SK-N-SH (cell line): ENCODE measurements at regions not wholly inside any gene's neighbourhood (a gene's known extent, or its start where the extent isn't known, plus 50 kb on each side); places are given as distances from the start of the nearest gene placed in this dataset.

Experiments used
- CTCF ChIA-PET: fragments of 300-600, 350-600 bp; formaldehyde crosslinking; extraction: SDS; loops from one replicate; lab custom pipeline; 2021; lab: Yijun Ruan, JAX
- POLR2A ChIA-PET: fragments of 350-600 bp; sonication (Branson Sonifier 250); formaldehyde crosslinking; extraction: SDS; loops from one replicate; lab custom pipeline; 2020; ENCODE audit warnings: antibody characterized with exemption, inconsistent platforms; lab: Yijun Ruan, JAX
- DNase-seq: peaks from one replicate; pipeline ENCODE4 v3.0.0; 2012
- H2AFZ ChIP-seq: fragments of 200-600 bp; sonication (generic); 2 replicates; pipeline ENCODE4 v1.8.1; 2016; ENCODE audit warnings: antibody characterized with exemption, mild to moderate bottlenecking, low read depth
- H3F3A ChIP-seq: fragments of 200-600 bp; sonication (generic); replicated peaks from 2 replicates; pipeline ENCODE3; 2016; ENCODE audit warnings: antibody characterized with exemption, mild to moderate bottlenecking; ENCODE audit not compliant: insufficient read depth
- H3K27ac ChIP-seq, 2 experiments: fragments of 200-500 bp in 1 of 2; fragments of 200-600 bp in 1 of 2; sonication (Bioruptor generic) in 1 of 2; sonication (generic), shearing (Covaris generic) in 1 of 2; 2 replicates each; pipeline versions ENCODE4 v1.5.1 to v1.6.1; 2014 to 2016; ENCODE audit warnings: low read depth in 2 of 2, inconsistent platforms in 1 of 2, low read length in 1 of 2, mild to moderate bottlenecking in 1 of 2, mixed read lengths in 1 of 2
- H3K27me3 ChIP-seq: fragments of 200-600 bp; sonication (generic), shearing (Covaris generic); 2 replicates; pipeline ENCODE4 v1.6.1; 2016; ENCODE audit warnings: mixed run types; ENCODE audit not compliant: insufficient read depth
- H3K36me3 ChIP-seq, 2 experiments: fragments of 200-500 bp in 1 of 2; fragments of 200-600 bp in 1 of 2; sonication (Bioruptor generic) in 1 of 2; sonication (generic) in 1 of 2; replicated peaks in 1 of 2; 2 replicates each; pipeline versions ENCODE3 to v1.5.1; 2014 to 2016; ENCODE audit warnings: low read length in 1 of 2, mild to moderate bottlenecking in 1 of 2; ENCODE audit not compliant: insufficient read depth in 2 of 2, control insufficient read depth in 1 of 2
- H3K4me1 ChIP-seq, 2 experiments: fragments of 200-500 bp in 1 of 2; fragments of 200-600 bp in 1 of 2; sonication (Bioruptor generic) in 1 of 2; sonication (generic), shearing (Covaris generic) in 1 of 2; 2 replicates each; pipeline versions ENCODE4 v1.5.1 to v1.6.1; 2014 to 2016; ENCODE audit warnings: low read depth in 1 of 2, low read length in 1 of 2, mixed run types in 1 of 2; ENCODE audit not compliant: insufficient read depth in 2 of 2, control insufficient read depth in 1 of 2
- H3K4me2 ChIP-seq: fragments of 200-600 bp; sonication (generic), shearing (Covaris generic); 2 replicates; pipeline ENCODE4 v1.6.1; 2017; ENCODE audit warnings: mixed run types
- H3K4me3 ChIP-seq, 2 experiments: fragments of 200-500 bp in 1 of 2; fragments of 200-600 bp in 1 of 2; sonication (Bioruptor generic) in 1 of 2; sonication (generic), shearing (Covaris generic) in 1 of 2; 2 replicates each; pipeline versions ENCODE4 v1.5.1 to v1.8.1; 2014 to 2016; ENCODE audit warnings: low read depth in 2 of 2, inconsistent platforms in 1 of 2, low read length in 1 of 2, mild to moderate bottlenecking in 1 of 2, mixed read lengths in 1 of 2, moderate library complexity in 1 of 2
- H3K79me2 ChIP-seq: fragments of 200-600 bp; sonication (generic); 2 replicates; pipeline ENCODE4 v1.8.1; 2017; ENCODE audit warnings: mild to moderate bottlenecking; ENCODE audit not compliant: insufficient read depth
- H3K9ac ChIP-seq: fragments of 200-600 bp; sonication (generic); 2 replicates; pipeline ENCODE4 v1.6.1; 2017; ENCODE audit warnings: mixed run types
- H3K9me2 ChIP-seq: fragments of 200-600 bp; sonication (generic); 2 replicates; pipeline ENCODE4 v1.6.1; 2017; ENCODE audit warnings: mixed run types
- H3K9me3 ChIP-seq: fragments of 200-600 bp; sonication (generic); 2 replicates; pipeline ENCODE4 v1.6.1; 2017; ENCODE audit warnings: mixed run types, mild to moderate bottlenecking, moderate library complexity
- H4K20me1 ChIP-seq: fragments of 200-600 bp; sonication (generic); 2 replicates; pipeline ENCODE4 v1.6.1; 2017; ENCODE audit warnings: mild to moderate bottlenecking, mixed run types; ENCODE audit not compliant: insufficient read depth
- ELF1 ChIP-seq: IDR thresholded peaks from 2 replicates; pipeline ENCODE4 v1.4.0; 2012
- EP300 ChIP-seq, 2 experiments: IDR thresholded peaks; 2 replicates each; pipeline versions ENCODE4 v1.4.0 to v1.6.1; 2012; ENCODE audit warnings: borderline replicate concordance in 1 of 2, low read depth in 1 of 2, low read length in 1 of 2
- EZH2phosphoT487 ChIP-seq: fragments of 200-600 bp; sonication (generic); IDR thresholded peaks from 2 replicates; pipeline ENCODE4 v1.6.1; 2017; ENCODE audit warnings: low read depth, mixed run types, mild to moderate bottlenecking, antibody characterized with exemption, moderate library complexity, borderline replicate concordance
- GABPA ChIP-seq: IDR thresholded peaks from 2 replicates; pipeline ENCODE4 v1.4.0; 2012; ENCODE audit warnings: low read depth, mild to moderate bottlenecking
- MXI1 ChIP-seq: IDR thresholded peaks from 2 replicates; pipeline ENCODE4 v1.6.1; 2012; ENCODE audit warnings: mild to moderate bottlenecking, low read depth, low read length, improper control_type of control experiment
- TEAD4 ChIP-seq: IDR thresholded peaks from 2 replicates; pipeline ENCODE4 v1.4.0; 2012; ENCODE audit warnings: mild to moderate bottlenecking, borderline replicate concordance; ENCODE audit not compliant: insufficient read depth
- WGBS: methylation state at CpG from one replicate; pipeline ENCODE4 v1.1.6; 2017; ENCODE audit warnings: low lambda C conversion rate; 5-methylcytosine and 5-hydroxymethylcytosine counted together
- TF ChIP-seq, protein P1 (sequence below): IDR thresholded peaks from 2 replicates; pipeline ENCODE4 v1.4.0; 2012; ENCODE audit warnings: low read depth, borderline replicate concordance
- TF ChIP-seq, protein P2 (sequence below): fragments of 200-600 bp; sonication (generic); IDR thresholded peaks from 2 replicates; pipeline ENCODE4 v1.6.1; 2017; ENCODE audit warnings: antibody characterized with exemption, mild to moderate bottlenecking, moderate library complexity
- TF ChIP-seq, protein P3 (sequence below): fragments of 150-350 bp; IDR thresholded peaks from 2 replicates; pipeline ENCODE4 v1.6.1; 2017; ENCODE audit warnings: antibody characterized with exemption, low read length, low read depth, borderline replicate concordance

DNA sequence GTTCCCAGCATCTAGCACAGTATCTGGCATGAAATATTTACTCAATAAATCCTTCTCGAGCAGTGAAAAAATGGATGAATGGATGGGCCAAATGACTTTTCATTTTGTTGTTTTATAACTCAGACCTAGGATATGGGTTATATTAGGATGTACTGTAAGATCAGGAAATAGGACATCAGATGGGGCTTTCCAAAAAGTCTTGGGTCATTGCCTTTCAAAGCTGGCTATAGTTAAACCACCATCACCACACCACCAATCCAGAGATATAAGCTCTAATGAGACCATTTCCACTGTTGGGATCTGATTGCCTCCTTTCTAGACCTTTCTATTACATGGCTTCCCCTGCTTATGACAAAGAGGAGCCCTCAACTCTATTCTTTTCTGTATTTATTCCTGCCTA lies 525.0 kb upstream of the TCF4 start:
- Histone ChIP-seq H2AFZ (no peak overlapping the region), H3K4me2 (no peak overlapping the region), H3K9me2 (no peaks in the 10 kb centered on the region), H3K9ac (no peak overlapping the region), H3K4me3 (no peak overlapping the region), H3K9me3 (no peaks in the 10 kb centered on the region), H3F3A (no peaks in the 10 kb centered on the region), H3K36me3 (no peaks in the 10 kb centered on the region), H3K79me2 (no peaks in the 10 kb centered on the region), H4K20me1 (no peaks in the 10 kb centered on the region), H3K27me3 (no peaks in the 10 kb centered on the region), H3K4me1 (no peaks in the 10 kb centered on the region; a peak in 1 of 4 replicates), H3K27ac (no peak overlapping the region)
- POLR2A ChIA-PET = no interaction called here
- CTCF ChIA-PET = no interaction called here
- 72% methylated on average over 1 of the region's 1 CpG for WGBS
- TF ChIP-seq TEAD4 (no peak), MXI1 (no peak), EZH2phosphoT487 (no peak), ELF1 (no peak), GABPA (no peak), EP300 (IDR thresholded peaks at IDR 0.05; ENCODE audit: borderline replicate concordance in 1 of 2, low read depth in 1 of 2, low read length in 1 of 2) (no peak)
- TF ChIP-seq, protein P1, sequence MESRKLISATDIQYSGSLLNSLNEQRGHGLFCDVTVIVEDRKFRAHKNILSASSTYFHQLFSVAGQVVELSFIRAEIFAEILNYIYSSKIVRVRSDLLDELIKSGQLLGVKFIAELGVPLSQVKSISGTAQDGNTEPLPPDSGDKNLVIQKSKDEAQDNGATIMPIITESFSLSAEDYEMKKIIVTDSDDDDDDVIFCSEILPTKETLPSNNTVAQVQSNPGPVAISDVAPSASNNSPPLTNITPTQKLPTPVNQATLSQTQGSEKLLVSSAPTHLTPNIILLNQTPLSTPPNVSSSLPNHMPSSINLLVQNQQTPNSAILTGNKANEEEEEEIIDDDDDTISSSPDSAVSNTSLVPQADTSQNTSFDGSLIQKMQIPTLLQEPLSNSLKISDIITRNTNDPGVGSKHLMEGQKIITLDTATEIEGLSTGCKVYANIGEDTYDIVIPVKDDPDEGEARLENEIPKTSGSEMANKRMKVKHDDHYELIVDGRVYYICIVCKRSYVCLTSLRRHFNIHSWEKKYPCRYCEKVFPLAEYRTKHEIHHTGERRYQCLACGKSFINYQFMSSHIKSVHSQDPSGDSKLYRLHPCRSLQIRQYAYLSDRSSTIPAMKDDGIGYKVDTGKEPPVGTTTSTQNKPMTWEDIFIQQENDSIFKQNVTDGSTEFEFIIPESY = no peak
- TF ChIP-seq, protein P2, sequence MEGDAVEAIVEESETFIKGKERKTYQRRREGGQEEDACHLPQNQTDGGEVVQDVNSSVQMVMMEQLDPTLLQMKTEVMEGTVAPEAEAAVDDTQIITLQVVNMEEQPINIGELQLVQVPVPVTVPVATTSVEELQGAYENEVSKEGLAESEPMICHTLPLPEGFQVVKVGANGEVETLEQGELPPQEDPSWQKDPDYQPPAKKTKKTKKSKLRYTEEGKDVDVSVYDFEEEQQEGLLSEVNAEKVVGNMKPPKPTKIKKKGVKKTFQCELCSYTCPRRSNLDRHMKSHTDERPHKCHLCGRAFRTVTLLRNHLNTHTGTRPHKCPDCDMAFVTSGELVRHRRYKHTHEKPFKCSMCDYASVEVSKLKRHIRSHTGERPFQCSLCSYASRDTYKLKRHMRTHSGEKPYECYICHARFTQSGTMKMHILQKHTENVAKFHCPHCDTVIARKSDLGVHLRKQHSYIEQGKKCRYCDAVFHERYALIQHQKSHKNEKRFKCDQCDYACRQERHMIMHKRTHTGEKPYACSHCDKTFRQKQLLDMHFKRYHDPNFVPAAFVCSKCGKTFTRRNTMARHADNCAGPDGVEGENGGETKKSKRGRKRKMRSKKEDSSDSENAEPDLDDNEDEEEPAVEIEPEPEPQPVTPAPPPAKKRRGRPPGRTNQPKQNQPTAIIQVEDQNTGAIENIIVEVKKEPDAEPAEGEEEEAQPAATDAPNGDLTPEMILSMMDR = no peak
- no peak for DNase-seq

DNA sequence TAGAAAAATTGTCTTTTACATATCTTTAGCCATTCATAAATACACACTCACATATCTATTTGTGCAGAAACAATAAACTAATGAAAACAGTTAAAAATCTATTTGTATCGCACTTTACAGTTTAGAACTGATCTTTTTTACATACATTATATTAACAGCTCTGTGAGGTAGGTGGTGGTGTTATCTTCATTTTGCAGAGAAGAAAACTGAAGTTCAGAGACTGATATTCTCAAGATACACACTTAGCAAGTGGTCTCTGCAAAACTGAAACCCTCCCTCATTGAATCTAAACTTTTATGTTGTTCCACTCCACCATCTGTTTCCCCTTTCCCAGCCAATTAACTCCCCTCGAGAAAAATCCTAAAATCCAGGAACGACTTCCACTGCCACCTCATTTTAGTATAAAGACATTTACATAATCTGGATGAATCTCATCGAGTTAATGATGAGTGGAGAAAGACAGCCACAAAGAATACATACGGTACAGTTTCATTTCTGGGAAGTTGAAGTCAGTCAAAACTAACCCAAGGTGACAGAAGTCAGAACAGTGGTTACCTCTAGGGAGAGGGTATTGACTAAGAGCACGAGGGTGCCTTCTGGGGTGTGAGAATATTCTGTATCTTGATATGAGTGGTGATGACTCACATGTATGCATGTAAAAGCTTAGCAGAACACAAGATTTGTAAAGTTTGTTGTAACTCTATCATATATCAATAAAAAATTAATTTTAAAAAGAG lies 524.2 kb upstream of the TCF4 start:
- Histone ChIP-seq H3K4me1 (no peaks in the 10 kb centered on the region; a peak in 1 of 4 replicates), H3K79me2 (no peaks in the 10 kb centered on the region), H3K27ac (no peak overlapping the region), H3K4me2 (no peak overlapping the region), H4K20me1 (no peaks in the 10 kb centered on the region), H3K4me3 (no peak overlapping the region), H3K9me3 (no peaks in the 10 kb centered on the region), H3F3A (no peaks in the 10 kb centered on the region), H3K27me3 (no peaks in the 10 kb centered on the region), H2AFZ (no peak overlapping the region), H3K36me3 (no peaks in the 10 kb centered on the region)
- no peak for DNase-seq
- POLR2A ChIA-PET = no interaction called here
- CTCF ChIA-PET = no interaction called here
- TF ChIP-seq, protein P3, sequence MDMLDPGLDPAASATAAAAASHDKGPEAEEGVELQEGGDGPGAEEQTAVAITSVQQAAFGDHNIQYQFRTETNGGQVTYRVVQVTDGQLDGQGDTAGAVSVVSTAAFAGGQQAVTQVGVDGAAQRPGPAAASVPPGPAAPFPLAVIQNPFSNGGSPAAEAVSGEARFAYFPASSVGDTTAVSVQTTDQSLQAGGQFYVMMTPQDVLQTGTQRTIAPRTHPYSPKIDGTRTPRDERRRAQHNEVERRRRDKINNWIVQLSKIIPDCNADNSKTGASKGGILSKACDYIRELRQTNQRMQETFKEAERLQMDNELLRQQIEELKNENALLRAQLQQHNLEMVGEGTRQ = no peak
- TF ChIP-seq MXI1 (no peak), TEAD4 (no peak)
- TF ChIP-seq, all 33 proteins: peak for 0
- Histone ChIP-seq H3K9me2 (no peaks in the 10 kb centered on the region), H3K9ac (no peak overlapping the region)
- 44% methylated on average over 6 of the region's 6 CpGs for WGBS
